Spleen (tissue), 11 donors: ENCODE measurements at regions not wholly inside any gene's neighbourhood (a gene's known extent, or its start where the extent isn't known, plus 50 kb on each side); places are given as distances from the start of the nearest gene placed in this dataset.

Experiments
- DNase-seq: peaks from one replicate; pipeline ENCODE4 v3.0.0-alpha.2; 2020
- H3K27ac ChIP-seq, 8 donors: fragments of 200-600 bp; sonication (generic) in 7 of 8; 1 replicate in 4 of 8; 2 replicates in 4 of 8; pipeline versions ENCODE4 v1.5.0 to v1.8.0; 2016 to 2021; ENCODE audit warnings: inconsistent platforms in 4 of 8, mild to moderate bottlenecking in 4 of 8, moderate library complexity in 1 of 8
- H3K27me3 ChIP-seq, 7 donors: fragments of 200-600 bp; sonication (generic) in 6 of 7; replicated peaks in 1 of 7; 1 replicate in 4 of 7; 2 replicates in 3 of 7; pipeline versions ENCODE4 v1.5.0 to v1.8.0; 2016 to 2021; ENCODE audit warnings: inconsistent platforms in 3 of 7, mild to moderate bottlenecking in 1 of 7
- H3K36me3 ChIP-seq, 6 donors: fragments of 200-600 bp; sonication (generic) in 5 of 6; 1 replicate in 4 of 6; 2 replicates in 2 of 6; pipeline versions ENCODE4 v1.5.0 to v1.8.0; 2016 to 2021; ENCODE audit warnings: inconsistent platforms in 2 of 6
- H3K4me1 ChIP-seq, 6 donors: fragments of 200-600 bp; sonication (generic) in 5 of 6; 1 replicate in 3 of 6; 2 replicates in 3 of 6; pipeline versions ENCODE4 v1.5.0 to v1.8.0; 2016 to 2021; ENCODE audit warnings: inconsistent platforms in 3 of 6
- H3K4me3 ChIP-seq, 8 donors: fragments of 200-600 bp; sonication (generic) in 7 of 8; 1 replicate in 4 of 8; 2 replicates in 4 of 8; pipeline versions ENCODE4 v1.5.0 to v1.8.0; 2016 to 2021; ENCODE audit warnings: inconsistent platforms in 4 of 8, mild to moderate bottlenecking in 4 of 8, moderate library complexity in 2 of 8
- H3K9me3 ChIP-seq, 8 donors: fragments of 200-600 bp; sonication (generic) in 7 of 8; 1 replicate in 4 of 8; 2 replicates in 4 of 8; pipeline versions ENCODE4 v1.5.0 to v1.8.0; 2016 to 2021; ENCODE audit warnings: inconsistent platforms in 4 of 8
- POLR2A ChIP-seq, 3 donors: fragments of 450-650 bp; IDR thresholded peaks; one replicate each; pipeline ENCODE4 v1.5.1; 2017; ENCODE audit warnings: antibody characterized with exemption in 3 of 3, mild to moderate bottlenecking in 1 of 3
- POLR2AphosphoS5 ChIP-seq, 3 donors: sonication (generic); formaldehyde crosslinking; IDR thresholded peaks; one replicate each; pipeline ENCODE4 v1.5.1; 2017; ENCODE audit warnings: antibody characterized with exemption in 3 of 3
- WGBS, 5 donors: extraction: QIAGEN DNeasy Blood & Tissue Kit in 3 of 5; methylation state at CpG; one replicate each; pipeline versions ENCODE4 v1.1.5 to v1.1.7; 2013 to 2018; 5-methylcytosine and 5-hydroxymethylcytosine counted together
- intact Hi-C: fragments of 100-400 bp; cut with DNase I; formaldehyde crosslinking; loops from one replicate; pipeline ENCODE4 v1.15.0; 2023; ENCODE audit warnings: low total_unique reads
- TF ChIP-seq, protein P1 (sequence below), 11 experiments: fragments of 200-600 bp in 7 of 11; fragments of 450-650 bp in 4 of 11; sonication (generic) in 4 of 11; IDR thresholded peaks in 8 of 11; conservative IDR thresholded peaks in 3 of 11; 1 replicate in 7 of 11; 2 replicates in 4 of 11; pipeline versions ENCODE4 v1.4.0 to v1.8.0; 2016 to 2021; ENCODE audit warnings: antibody characterized with exemption in 11 of 11, inconsistent platforms in 4 of 11, mild to moderate bottlenecking in 1 of 11
- donor health status: healthy with polysubstance abuse.
- donor health status: DM: no; HTN: no; CAD: no; lungs with moderate emphysema.
- donor health status: DM: no; HTN: no; CAD: no.
- donor health status: Bipolar disorder and iron deficiency.
- donor health status: healthy.
- donor health status: DM: no; HTN: no; CAD: no.
- donor health status: DM: yes; HTN: yes; CAD: no.

DNA sequence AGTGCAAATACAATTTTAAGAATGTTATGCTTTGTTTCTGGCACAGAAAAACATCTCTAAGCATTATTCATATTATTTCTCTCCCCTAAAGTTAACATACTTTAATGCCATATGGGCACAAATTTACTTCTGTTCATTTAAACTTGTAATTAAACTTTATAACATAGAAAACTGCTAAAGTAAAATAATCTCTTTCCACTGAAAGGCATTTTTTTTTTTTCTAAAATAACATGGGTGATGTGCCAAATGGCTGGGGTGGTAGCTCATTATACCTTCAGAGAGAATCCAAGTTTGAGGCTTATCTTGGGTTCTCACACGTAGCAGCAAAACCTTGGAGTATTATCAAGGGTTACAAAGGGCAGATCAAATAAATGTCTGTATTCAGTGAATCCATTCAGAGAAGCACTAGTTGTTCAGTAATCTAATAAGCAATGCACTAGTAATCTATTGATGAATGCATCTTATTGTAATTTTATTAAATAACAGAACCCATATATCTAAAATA, 257.6 kb upstream of the POU5F2 start:
- Histone ChIP-seq H3K9me3 (peaks cover 3 to 30% (median 14%) of the 10 kb centered on the region in 8 donors), H3K4me1 (peaks cover 0 to 6% (median 0%) of the 10 kb centered on the region in 6 donors), H3K36me3 (peaks cover 0 to 4% (median 0%) of the 10 kb centered on the region in 6 donors), H3K27me3 (no peaks in the 10 kb centered on the region), H3K27ac (no peak overlapping the region), H3K4me3 (no peak overlapping the region)
- 70 to 84% (median 77%) methylated on average over 1 of the region's 1 CpG for WGBS, 5 donors
- DNase-seq = no peak
- TF ChIP-seq, protein P1, sequence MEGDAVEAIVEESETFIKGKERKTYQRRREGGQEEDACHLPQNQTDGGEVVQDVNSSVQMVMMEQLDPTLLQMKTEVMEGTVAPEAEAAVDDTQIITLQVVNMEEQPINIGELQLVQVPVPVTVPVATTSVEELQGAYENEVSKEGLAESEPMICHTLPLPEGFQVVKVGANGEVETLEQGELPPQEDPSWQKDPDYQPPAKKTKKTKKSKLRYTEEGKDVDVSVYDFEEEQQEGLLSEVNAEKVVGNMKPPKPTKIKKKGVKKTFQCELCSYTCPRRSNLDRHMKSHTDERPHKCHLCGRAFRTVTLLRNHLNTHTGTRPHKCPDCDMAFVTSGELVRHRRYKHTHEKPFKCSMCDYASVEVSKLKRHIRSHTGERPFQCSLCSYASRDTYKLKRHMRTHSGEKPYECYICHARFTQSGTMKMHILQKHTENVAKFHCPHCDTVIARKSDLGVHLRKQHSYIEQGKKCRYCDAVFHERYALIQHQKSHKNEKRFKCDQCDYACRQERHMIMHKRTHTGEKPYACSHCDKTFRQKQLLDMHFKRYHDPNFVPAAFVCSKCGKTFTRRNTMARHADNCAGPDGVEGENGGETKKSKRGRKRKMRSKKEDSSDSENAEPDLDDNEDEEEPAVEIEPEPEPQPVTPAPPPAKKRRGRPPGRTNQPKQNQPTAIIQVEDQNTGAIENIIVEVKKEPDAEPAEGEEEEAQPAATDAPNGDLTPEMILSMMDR (IDR thresholded peaks at IDR 0.05 in 8 of 11, conservative IDR thresholded peaks at IDR 0.05 in 3 of 11) = no peak
- TF ChIP-seq POLR2A (IDR thresholded peaks at IDR 0.05) (no peak), POLR2AphosphoS5 (IDR thresholded peaks at IDR 0.05) (no peak)
- intact Hi-C loops = no loop called here

DNA sequence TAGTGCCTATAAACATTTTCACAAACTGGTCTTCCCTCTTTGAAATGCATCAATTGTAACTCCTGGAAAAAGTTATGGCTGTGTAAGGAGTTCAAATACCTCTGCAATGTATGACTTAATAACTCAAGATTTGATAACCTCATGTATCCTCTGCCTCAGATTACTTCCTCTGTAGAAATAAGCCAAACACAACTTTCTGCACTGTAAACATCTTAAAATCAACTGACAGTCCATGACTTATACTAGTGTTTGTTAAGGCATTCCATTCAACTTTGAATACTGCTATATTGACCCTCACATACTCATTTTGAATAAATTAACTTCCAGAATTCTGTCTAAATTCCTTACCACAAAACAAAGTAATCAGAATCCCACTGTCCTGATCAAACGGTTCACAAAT, 256.2 kb upstream of the POU5F2 start:
- WGBS, 5 donors = 76 to 87% (median 84%) methylated on average over 1 of the region's 1 CpG
- intact Hi-C loops = no loop called here
- Histone ChIP-seq H3K4me3 (no peak overlapping the region), H3K27ac (no peak overlapping the region), H3K27me3 (no peaks in the 10 kb centered on the region), H3K4me1 (peaks cover 0 to 6% (median 0%) of the 10 kb centered on the region in 6 donors), H3K36me3 (peaks cover 0 to 4% (median 0%) of the 10 kb centered on the region in 6 donors), H3K9me3 (peaks cover 3 to 26% (median 14%) of the 10 kb centered on the region in 8 donors)
- DNase-seq = no peak
- TF ChIP-seq, protein P1 (IDR thresholded peaks at IDR 0.05 in 8 of 11, conservative IDR thresholded peaks at IDR 0.05 in 3 of 11) = no peak
- no peak for TF ChIP-seq POLR2AphosphoS5 (IDR thresholded peaks at IDR 0.05)
- no peak for TF ChIP-seq POLR2A (IDR thresholded peaks at IDR 0.05)

DNA sequence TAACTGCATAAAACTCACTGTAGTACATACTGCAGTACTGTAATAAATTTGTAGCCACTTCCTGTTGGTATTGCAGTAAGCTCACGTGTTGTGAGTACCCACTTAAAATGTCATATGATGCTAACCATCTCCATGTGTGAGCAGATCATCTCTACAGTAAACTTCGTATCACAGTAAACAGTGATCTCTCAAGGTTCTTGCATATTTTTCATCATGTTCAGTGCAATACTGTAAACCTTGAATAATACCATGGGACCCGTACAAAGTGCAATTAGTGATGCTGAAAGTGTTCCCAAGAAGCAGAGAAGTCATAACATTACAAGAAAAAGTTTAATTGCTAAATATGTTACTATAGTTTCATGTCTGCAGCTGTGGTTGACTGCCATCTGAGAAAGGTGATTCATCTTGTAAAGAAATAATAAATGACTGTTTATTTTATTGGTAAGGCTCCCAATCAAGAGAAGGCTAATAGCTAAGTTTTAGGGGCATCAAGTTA, 253.8 kb upstream of the POU5F2 start:
- Histone ChIP-seq H3K27me3 (no peaks in the 10 kb centered on the region), H3K4me3 (no peak overlapping the region), H3K27ac (no peak overlapping the region), H3K9me3 (peaks cover 0 to 5% (median 0%) of the 10 kb centered on the region in 8 donors), H3K4me1 (peaks cover 0 to 11% (median 5%) of the 10 kb centered on the region in 6 donors), H3K36me3 (peaks cover 0 to 2% (median 0%) of the 10 kb centered on the region in 6 donors)
- intact Hi-C loops = no loop called here
- WGBS, 5 donors = 47 to 55% (median 52%) methylated on average over 3 of the region's 3 CpGs
- TF ChIP-seq POLR2AphosphoS5 (IDR thresholded peaks at IDR 0.05) (no peak), POLR2A (IDR thresholded peaks at IDR 0.05) (no peak)
- TF ChIP-seq, protein P1 (IDR thresholded peaks at IDR 0.05 in 8 of 11, conservative IDR thresholded peaks at IDR 0.05 in 3 of 11) = no peak
- no peak for DNase-seq

DNA sequence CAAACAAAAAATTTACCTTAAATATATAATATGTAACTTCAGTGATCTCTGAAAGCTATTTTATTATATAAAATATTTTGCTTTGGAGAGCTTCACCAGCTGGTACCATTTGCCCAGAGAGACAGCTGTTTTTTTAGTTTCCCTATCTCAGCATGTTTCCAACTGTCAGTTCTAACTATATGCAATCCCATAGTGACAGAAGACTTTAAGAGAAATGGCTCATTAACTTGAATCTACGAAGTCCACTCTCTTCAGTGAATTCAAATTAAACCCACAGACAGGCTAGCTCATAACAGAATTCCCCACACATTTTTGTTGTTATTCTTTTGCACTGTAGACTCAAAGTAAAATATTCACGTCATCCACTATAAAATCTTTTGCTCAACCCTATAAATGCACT, 251.8 kb upstream of the POU5F2 start:
- Histone ChIP-seq H3K36me3 (no peaks in the 10 kb centered on the region), H3K4me3 (no peak overlapping the region), H3K9me3 (no peaks in the 10 kb centered on the region), H3K4me1 (peaks cover 0 to 11% (median 5%) of the 10 kb centered on the region in 6 donors), H3K27ac (no peak overlapping the region), H3K27me3 (no peaks in the 10 kb centered on the region)
- intact Hi-C loops = no loop called here
- WGBS, 5 donors = 82 to 91% (median 84%) methylated on average over 2 of the region's 2 CpGs
- no peak for TF ChIP-seq POLR2AphosphoS5 (IDR thresholded peaks at IDR 0.05)
- TF ChIP-seq, protein P1 (IDR thresholded peaks at IDR 0.05 in 8 of 11, conservative IDR thresholded peaks at IDR 0.05 in 3 of 11) = no peak
- TF ChIP-seq POLR2A (IDR thresholded peaks at IDR 0.05) = no peak
- no peak for DNase-seq
